ENCODE measurements at regions not wholly inside any gene's neighbourhood (a gene's known extent, or its start where the extent isn't known, plus 50 kb on each side); places are given as distances from the start of the nearest gene placed in this dataset.
A peak's percentile ranks its signal among the peaks of the same experiment; 100 is the strongest.

DNA sequence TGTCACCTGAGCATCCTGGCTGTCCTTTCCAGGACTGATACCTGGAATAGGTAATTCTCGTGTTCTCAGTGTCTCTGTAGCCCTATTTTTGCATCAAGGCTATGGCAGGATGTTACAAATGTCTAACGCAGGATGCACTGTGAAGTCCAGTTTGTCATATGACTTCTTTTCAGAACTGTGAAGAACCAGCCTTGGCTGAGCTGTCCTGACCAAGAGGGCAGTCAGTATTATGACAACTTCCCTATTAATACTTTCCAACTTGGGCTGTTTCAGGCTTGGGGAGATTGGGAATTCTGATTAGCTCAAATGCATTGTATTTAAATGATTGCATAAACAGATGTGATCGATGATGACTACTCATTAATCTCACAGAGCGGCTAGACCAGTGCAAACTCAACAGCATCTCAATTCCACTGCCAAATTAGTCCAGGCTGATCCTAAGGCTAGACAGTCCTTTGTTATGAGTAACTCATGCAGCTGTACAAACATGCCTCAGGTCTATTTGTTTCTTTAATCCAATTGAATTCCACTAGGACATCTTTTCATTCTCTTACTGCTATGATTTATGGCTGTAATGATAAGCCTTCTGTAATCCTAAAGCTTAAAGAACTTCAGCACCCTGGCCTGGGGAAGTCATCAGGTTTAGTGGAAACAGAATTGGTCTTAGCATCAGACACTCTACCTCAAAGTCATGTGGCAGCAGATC lies 331.6 kb downstream of the KCNS3 start:
- Mint-ChIP-seq H3K9me3 (no peaks in the 10 kb centered on the region), H3K4me1 (no peaks in the 10 kb centered on the region), H3K27me3 (no peaks in the 10 kb centered on the region), H3K4me3 (no peak overlapping the region), H3K27ac (no peak overlapping the region)
- DNase-seq (no peak), ATAC-seq (no peak)

DNA sequence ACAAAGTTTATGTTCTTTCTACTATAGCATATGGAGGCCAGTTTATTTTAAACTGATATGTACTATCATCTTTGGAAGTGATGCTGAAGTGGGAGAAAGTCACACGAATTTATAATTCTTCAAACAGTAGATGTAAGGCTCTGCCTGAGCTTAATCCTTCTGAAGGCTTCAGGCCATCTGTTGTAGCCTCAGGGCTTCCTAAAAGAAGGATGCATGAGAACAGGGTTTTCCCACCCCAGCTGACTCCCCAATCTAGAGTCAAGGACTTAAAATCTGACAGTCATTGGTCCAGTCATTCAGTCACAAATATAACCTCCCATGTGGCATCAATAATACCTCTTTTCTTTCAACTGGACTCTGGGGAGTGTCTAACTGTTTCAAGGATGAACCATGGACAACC lies 330.5 kb downstream of the KCNS3 start:
- Mint-ChIP-seq H3K4me1 (no peaks in the 10 kb centered on the region), H3K27me3 (no peaks in the 10 kb centered on the region), H3K4me3 (no peak overlapping the region), H3K9me3 (no peaks in the 10 kb centered on the region), H3K27ac (no peak overlapping the region)
- DNase-seq (no peak), ATAC-seq (no peak)

GRCh38 chr2:18200771-18201170 lies 322.3 kb downstream of the KCNS3 start:
- no peak overlapping the region for H3K4me3 Mint-ChIP-seq
- no peak for ATAC-seq
- DNase-seq: no peak
- no peaks in the 10 kb centered on the region for H3K9me3 Mint-ChIP-seq
- peaks cover 16% of the 10 kb centered on the region for H3K27me3 Mint-ChIP-seq
- H3K4me1 Mint-ChIP-seq: no peaks in the 10 kb centered on the region
- no peak overlapping the region for H3K27ac Mint-ChIP-seq

DNA sequence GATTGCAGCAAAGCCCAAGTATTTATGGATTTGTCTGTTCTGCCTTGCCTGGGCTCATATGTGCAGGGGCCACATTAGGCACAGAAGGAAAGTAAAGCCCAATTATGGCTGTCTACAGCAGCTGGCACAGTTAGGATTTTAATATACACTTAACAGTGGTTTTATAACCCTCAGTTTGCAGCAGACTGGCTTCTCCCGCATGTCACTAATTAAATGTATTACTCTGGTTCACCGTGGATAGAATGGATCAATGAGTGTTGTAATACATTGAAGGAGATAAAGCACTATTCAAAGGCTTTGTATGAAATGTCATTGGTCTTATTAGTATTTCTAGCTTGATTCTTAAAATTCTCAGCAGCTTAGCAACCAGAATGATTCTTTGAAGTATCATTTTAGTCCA lies 320.2 kb downstream of the KCNS3 start:
- DNase-seq (no peak), ATAC-seq (no peak)
- Mint-ChIP-seq H3K4me3 (no peak overlapping the region), H3K9me3 (no peaks in the 10 kb centered on the region), H3K27me3 (peaks cover 16% of the 10 kb centered on the region), H3K4me1 (no peaks in the 10 kb centered on the region), H3K27ac (no peak overlapping the region)

GRCh38 chr2:18194161-18194560 lies 315.7 kb downstream of the KCNS3 start:
- no peak for ATAC-seq
- Mint-ChIP-seq H3K27me3 (no peaks in the 10 kb centered on the region), H3K4me3 (no peak overlapping the region), H3K27ac (no peak overlapping the region), H3K9me3 (no peaks in the 10 kb centered on the region), H3K4me1 (no peaks in the 10 kb centered on the region)
- no peak for DNase-seq

DNA sequence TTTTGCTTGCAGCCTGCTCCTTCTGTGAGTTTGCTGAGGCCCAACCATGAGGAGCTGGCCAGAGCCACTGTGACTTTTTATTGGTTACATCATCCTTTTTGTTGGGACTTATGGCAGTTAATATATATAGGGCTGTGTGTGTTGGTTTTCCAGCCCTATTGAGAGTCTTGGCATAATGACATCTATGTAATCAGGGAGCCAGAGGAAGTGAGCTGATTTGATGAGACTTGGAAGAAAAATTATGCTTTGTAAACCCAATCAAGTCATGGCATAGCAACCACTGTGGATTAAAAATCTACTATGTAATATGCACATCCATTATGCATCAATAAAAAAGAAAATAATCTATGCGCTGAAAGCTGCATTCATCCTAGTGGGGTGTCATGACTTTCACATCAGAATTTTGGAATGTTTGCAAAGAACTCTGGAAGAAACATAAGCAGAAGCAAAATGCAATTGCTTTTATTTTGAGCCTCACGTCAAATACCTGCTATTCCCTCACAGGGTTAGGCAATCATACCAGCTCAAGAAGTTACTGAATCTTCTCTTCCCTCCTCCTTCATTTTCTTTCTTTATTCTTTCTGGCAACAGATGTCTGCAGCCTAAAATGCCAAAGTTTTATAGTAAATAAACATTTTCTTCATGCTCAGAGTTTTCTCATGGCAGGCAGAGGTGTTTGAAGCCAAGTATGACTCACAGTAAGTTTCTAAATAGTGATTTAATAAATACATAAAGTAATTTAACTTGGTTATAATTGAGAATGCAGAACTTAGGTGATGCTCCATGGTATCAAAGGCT lies 308.5 kb downstream of the KCNS3 start:
- H3K4me1 Mint-ChIP-seq: no peaks in the 10 kb centered on the region
- no peak overlapping the region for H3K4me3 Mint-ChIP-seq
- no peaks in the 10 kb centered on the region for H3K9me3 Mint-ChIP-seq
- peaks cover 37% of the 10 kb centered on the region for H3K27me3 Mint-ChIP-seq
- DNase-seq: no peak
- H3K27ac Mint-ChIP-seq: peak overlapping the region in 1 of 2 donors; percentile 30
- ATAC-seq: no peak

GRCh38 chr2:18182861-18183260 lies 304.4 kb downstream of the KCNS3 start:
- ATAC-seq (no peak), DNase-seq (no peak)
- no peaks in the 10 kb centered on the region for H3K9me3 Mint-ChIP-seq
- no peak overlapping the region for H3K27ac Mint-ChIP-seq
- H3K4me1 Mint-ChIP-seq: no peaks in the 10 kb centered on the region
- no peak overlapping the region for H3K4me3 Mint-ChIP-seq
- peaks cover 37% of the 10 kb centered on the region for H3K27me3 Mint-ChIP-seq

- no peaks in the 10 kb centered on the region for H3K9me3 Mint-ChIP-seq
- DNase-seq (no peak), ATAC-seq (no peak)
- H3K4me1 Mint-ChIP-seq: no peaks in the 10 kb centered on the region
- peak overlapping the region in 1 of 2 donors; percentile 73 for H3K27ac Mint-ChIP-seq
- peaks cover 28% of the 10 kb centered on the region for H3K27me3 Mint-ChIP-seq
- no peak overlapping the region for H3K4me3 Mint-ChIP-seq
Measured at GRCh38 chr2:18180912-18181311, 302.4 kb downstream of the KCNS3 start.

- no peak overlapping the region for H3K4me3 Mint-ChIP-seq
- no peak for DNase-seq
- no peak for ATAC-seq
- no peaks in the 10 kb centered on the region for H3K4me1 Mint-ChIP-seq
- no peak overlapping the region for H3K27ac Mint-ChIP-seq
- H3K27me3 Mint-ChIP-seq: peaks cover 20% of the 10 kb centered on the region
- no peaks in the 10 kb centered on the region for H3K9me3 Mint-ChIP-seq
Measured at GRCh38 chr2:18180031-18180610, 301.7 kb downstream of the KCNS3 start.

- ATAC-seq (peak; percentile 66), DNase-seq (peak; percentile 23 to 30)
- Mint-ChIP-seq H3K4me1 (no peaks in the 10 kb centered on the region), H3K4me3 (no peak overlapping the region), H3K27ac (no peak overlapping the region), H3K9me3 (no peaks in the 10 kb centered on the region), H3K27me3 (peaks cover 8% of the 10 kb centered on the region)
Measured at GRCh38 chr2:18178736-18179349, 300.4 kb downstream of the KCNS3 start.

DNA sequence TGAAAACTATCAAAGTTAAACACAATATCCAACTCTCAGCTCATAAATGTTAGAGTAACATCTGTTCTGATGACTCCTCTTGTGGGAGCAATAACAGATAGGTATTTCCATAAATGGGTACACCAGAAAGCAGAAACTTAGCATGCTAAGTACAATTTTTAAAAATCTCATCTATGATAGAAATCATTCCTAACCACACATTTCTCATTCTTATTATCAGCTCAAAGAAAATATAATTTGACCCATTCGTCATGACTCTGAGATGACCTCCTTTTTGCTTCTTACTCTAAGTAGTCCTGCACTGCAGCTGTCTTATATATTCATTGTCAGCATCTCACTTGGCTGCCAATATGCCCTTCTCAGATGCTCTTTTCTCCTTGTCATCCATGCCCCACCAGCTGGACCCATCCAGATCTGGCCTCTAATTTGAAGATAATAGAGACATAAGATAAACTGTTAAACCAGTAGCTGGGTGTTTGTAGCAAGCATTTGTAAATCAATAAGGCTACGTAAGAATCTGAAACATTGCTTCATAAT lies 298.3 kb downstream of the KCNS3 start:
- DNase-seq: no peak
- Mint-ChIP-seq H3K27me3 (no peaks in the 10 kb centered on the region), H3K4me1 (no peaks in the 10 kb centered on the region), H3K4me3 (no peak overlapping the region), H3K27ac (no peak overlapping the region), H3K9me3 (no peaks in the 10 kb centered on the region)
- ATAC-seq: no peak

DNA sequence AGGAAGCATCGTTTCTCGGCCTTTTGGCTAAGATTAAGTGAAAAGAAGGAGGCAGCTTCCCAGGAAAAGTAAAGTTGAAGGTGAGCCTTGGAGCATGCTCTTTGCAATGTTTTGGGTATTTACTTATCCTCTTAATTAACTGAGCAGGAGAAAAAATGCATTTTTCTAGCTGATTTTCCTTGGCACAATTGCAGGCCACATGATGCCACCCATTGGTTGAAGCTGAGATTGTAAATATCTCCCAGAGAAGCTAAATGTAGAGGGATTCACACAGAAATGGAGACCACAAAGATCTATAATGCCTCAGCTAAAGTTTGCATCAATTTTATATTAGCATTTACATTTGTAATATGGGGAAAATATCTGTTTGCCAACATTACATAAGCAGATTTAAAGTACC lies 294.1 kb downstream of the KCNS3 start:
- Mint-ChIP-seq H3K9me3 (no peaks in the 10 kb centered on the region), H3K4me1 (no peaks in the 10 kb centered on the region), H3K4me3 (no peak overlapping the region), H3K27ac (no peak overlapping the region), H3K27me3 (no peaks in the 10 kb centered on the region)
- DNase-seq (no peak), ATAC-seq (no peak)

DNA sequence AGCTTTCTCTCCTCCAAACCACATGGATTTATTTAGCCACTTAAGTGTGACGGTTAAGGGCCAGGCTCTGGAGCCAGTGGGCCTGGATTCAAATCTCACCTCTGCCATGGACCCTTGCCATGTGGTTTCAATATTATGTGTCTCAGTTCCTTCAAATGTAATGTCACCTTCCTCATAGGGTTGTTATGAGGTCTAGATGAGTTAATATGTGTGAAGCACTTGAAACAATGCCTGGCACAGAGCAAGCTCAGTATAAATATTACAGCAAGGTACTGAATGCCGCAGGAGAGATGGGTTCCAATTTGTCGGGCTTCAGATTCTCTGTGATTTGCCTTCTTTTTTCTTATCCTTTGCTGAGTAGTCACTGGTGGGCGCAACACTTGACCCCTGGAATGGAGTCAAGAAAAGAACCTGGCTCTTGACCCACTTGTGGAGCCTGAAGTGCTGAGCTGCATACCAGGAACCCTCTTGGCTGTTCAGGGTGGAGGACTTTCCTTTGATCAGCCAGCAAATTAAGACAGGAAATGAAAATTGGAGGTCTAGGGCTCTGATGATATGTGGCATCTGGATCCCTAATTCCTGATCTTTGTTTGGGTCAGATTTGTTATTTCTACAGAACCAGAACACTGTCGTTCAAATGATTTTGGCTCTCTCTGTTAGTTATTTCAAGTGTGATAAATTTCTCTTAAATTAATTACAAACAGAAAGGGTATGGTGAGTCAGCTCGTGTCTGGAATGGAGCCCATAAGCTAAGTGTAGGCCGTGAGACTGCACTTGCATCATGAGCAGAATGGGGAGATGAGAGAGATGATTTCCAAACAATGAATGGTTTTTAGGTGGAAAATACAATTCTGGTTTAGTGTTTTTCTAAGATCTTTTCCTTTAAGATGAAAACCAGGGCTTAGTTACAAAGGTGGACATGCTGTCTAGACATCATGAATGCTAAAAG lies 293.0 kb downstream of the KCNS3 start:
- H3K27ac Mint-ChIP-seq: no peak overlapping the region
- DNase-seq: no peak

DNA sequence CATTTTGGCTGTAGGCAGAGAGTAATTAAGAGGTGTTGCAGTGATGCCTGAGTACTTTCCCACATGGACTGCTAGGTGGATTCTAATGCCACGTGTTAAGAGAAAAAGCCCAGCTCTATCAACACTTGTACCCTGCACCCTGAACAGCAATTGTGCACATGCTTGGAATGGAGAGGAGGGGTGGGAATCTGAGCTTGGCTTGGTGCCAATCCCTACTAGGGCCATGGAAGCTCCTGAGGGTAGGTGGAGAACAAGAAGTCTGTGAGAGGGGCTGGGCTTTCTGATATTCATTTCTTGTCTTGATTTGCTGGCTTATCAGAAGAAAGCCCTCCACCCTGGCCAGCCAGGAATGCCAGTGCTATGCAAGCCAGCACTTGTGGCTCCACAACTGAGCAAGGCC lies 292.2 kb downstream of the KCNS3 start:
- no peak for ATAC-seq
- Mint-ChIP-seq H3K27me3 (peaks cover 17% of the 10 kb centered on the region), H3K4me1 (no peaks in the 10 kb centered on the region), H3K4me3 (no peak overlapping the region), H3K27ac (no peak overlapping the region), H3K9me3 (peaks cover 6 to 8% of the 10 kb centered on the region in 2 donors)
- DNase-seq: no peak

More for the DNA sequence above, 293.0 kb downstream of the KCNS3 start:
- Mint-ChIP-seq H3K4me3 (no peak overlapping the region), H3K9me3 (peaks cover 6 to 7% of the 10 kb centered on the region in 2 donors), H3K27me3 (peaks cover 9% of the 10 kb centered on the region), H3K4me1 (no peaks in the 10 kb centered on the region)
- no peak for ATAC-seq

DNA sequence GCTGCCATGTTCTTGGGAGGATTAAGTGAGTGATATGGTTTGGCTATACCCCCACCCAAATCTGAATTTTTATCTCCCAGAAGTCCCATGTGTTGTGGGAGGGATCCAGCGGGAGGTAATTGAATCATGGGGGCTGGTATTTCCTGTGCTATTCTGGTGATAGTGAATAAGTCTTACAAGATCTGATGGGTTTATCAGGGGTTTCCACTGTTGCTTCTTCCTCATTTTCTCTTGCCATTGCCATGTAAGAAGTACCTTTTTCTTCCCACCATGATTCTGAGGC lies 291.4 kb downstream of the KCNS3 start:
- no peaks in the 10 kb centered on the region for H3K4me1 Mint-ChIP-seq
- peaks cover 25% of the 10 kb centered on the region for H3K27me3 Mint-ChIP-seq
- H3K27ac Mint-ChIP-seq: no peak overlapping the region
- H3K4me3 Mint-ChIP-seq: no peak overlapping the region
- ATAC-seq (no peak), DNase-seq (no peak)
- H3K9me3 Mint-ChIP-seq: peaks cover 6 to 8% of the 10 kb centered on the region in 2 donors
